ENCODE measurements at regions not wholly inside any gene's neighbourhood (a gene's known extent, or its start where the extent isn't known, plus 50 kb on each side); places are given as distances from the start of the nearest gene placed in this dataset.

- Histone ChIP-seq H3K27ac (ENCODE audit: low read depth in 2 of 2, low read length in 2 of 2) (no peak overlapping the region), H3K27me3 (ENCODE audit: control insufficient read depth, insufficient read depth, low read length) (no peaks in the 10 kb centered on the region), H3K4me1 (ENCODE audit: control insufficient read depth in 2 of 3, insufficient read depth in 2 of 3, low read depth in 1 of 3, low read length in 3 of 3) (no peaks in the 10 kb centered on the region), H3K4me3 (ENCODE audit: low read length in 3 of 3) (no peak overlapping the region), H3K9ac (ENCODE audit: low read length in 3 of 3) (no peak overlapping the region), H3K9me3 (ENCODE audit: control insufficient read depth in 2 of 3, insufficient read depth in 1 of 3, low read length in 3 of 3) (no peaks in the 10 kb centered on the region), H3K36me3 (ENCODE audit: control insufficient read depth in 2 of 3, insufficient read depth in 3 of 3, low read length in 3 of 3) (no peaks in the 10 kb centered on the region)
- DNase-seq (no peak), FAIRE-seq (no peak)
- TF ChIP-seq CTCF (IDR thresholded peaks at IDR 0.05; ENCODE audit: borderline replicate concordance, extremely low read depth, insufficient read depth) = no peak
- intact Hi-C loops (cut with DNase I) = no loop called here
Measured at GRCh38 chr18:34358923-34359322, 134.2 kb upstream of the NOL4 start.

DNA sequence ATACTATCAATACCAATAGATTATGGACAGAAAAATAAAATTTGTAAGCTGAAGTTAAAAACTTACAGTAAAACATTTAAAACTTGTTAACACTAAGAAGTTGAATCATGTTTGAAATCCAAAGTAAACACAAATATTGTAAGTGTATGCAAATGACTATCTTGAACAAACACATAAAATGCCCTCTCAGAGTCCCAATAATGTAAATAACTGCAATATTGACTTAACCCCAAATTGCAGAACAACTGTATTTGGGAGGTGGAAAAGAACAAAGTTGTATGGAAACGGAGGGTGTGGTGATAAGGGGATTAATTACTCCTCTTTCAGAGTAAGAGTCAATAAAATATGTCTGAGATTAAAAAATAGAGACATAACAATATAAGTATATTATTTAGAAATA is 140.0 kb upstream of the NOL4 start:
- no peaks in the 10 kb centered on the region for H3K36me3 ChIP-seq (ENCODE audit: control insufficient read depth in 2 of 3, insufficient read depth in 3 of 3, low read length in 3 of 3)
- no peak for TF ChIP-seq CTCF (IDR thresholded peaks at IDR 0.05; ENCODE audit: borderline replicate concordance, extremely low read depth, insufficient read depth)
- intact Hi-C loops (cut with DNase I) = no loop called here
- H3K9me3 ChIP-seq (ENCODE audit: control insufficient read depth in 2 of 3, insufficient read depth in 1 of 3, low read length in 3 of 3) = no peaks in the 10 kb centered on the region
- H3K27me3 ChIP-seq (ENCODE audit: control insufficient read depth, insufficient read depth, low read length) = no peaks in the 10 kb centered on the region
- DNase-seq (no peak), FAIRE-seq (no peak)
- no peak overlapping the region for H3K9ac ChIP-seq (ENCODE audit: low read length in 3 of 3)
- no peak overlapping the region for H3K4me3 ChIP-seq (ENCODE audit: low read length in 3 of 3)
- H3K27ac ChIP-seq (ENCODE audit: low read depth in 2 of 2, low read length in 2 of 2) = no peak overlapping the region
- no peaks in the 10 kb centered on the region for H3K4me1 ChIP-seq (ENCODE audit: control insufficient read depth in 2 of 3, insufficient read depth in 2 of 3, low read depth in 1 of 3, low read length in 3 of 3)

DNA sequence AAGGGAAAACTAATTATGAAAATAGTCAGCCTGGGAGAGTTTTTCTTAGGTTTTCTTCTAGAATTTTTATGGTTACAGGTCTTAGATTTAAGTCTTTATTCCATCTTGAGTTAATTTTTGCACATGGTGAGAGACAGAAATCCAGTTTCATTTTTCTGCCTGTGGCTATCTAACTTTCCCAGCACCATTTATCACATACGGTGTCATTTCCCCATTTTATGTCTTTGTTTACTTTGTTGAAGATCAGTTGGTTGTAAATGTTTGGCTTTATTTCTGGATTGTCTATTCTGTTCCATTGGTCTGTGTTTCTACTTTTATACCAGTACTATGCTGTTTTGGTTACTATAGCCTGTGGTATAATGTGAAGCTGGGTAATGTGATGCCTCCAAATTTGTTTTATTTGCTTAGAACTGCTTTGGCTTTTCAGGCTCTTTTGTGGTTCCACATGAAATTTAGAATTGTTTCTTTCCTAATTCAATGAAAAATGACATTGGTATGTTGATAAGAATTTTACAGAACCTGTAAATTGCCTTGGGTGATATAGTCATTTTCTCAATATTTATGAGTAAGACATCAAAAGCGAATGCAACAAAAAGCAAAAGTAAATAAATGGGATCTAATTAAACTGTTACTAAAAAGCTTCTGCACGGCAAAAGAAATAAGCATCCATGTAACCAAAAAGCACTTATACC is 146.1 kb upstream of the NOL4 start:
- FAIRE-seq = no peak
- no peak for TF ChIP-seq CTCF (IDR thresholded peaks at IDR 0.05; ENCODE audit: borderline replicate concordance, extremely low read depth, insufficient read depth)

GRCh38 chr18:34380326-34380725 is 155.6 kb upstream of the NOL4 start:
- H3K27ac ChIP-seq (ENCODE audit: low read depth in 2 of 2, low read length in 2 of 2) = no peak overlapping the region
- H3K4me1 ChIP-seq (ENCODE audit: control insufficient read depth in 2 of 3, insufficient read depth in 2 of 3, low read depth in 1 of 3, low read length in 3 of 3) = no peaks in the 10 kb centered on the region
- no peak for TF ChIP-seq CTCF (IDR thresholded peaks at IDR 0.05; ENCODE audit: borderline replicate concordance, extremely low read depth, insufficient read depth)
- no peak overlapping the region for H3K4me3 ChIP-seq (ENCODE audit: low read length in 3 of 3)
- no peaks in the 10 kb centered on the region for H3K9me3 ChIP-seq (ENCODE audit: control insufficient read depth in 2 of 3, insufficient read depth in 1 of 3, low read length in 3 of 3)
- no peak for DNase-seq
- no peaks in the 10 kb centered on the region for H3K36me3 ChIP-seq (ENCODE audit: control insufficient read depth in 2 of 3, insufficient read depth in 3 of 3, low read length in 3 of 3)
- no peaks in the 10 kb centered on the region for H3K27me3 ChIP-seq (ENCODE audit: control insufficient read depth, insufficient read depth, low read length)
- FAIRE-seq = no peak
- H3K9ac ChIP-seq (ENCODE audit: low read length in 3 of 3) = no peak overlapping the region
- intact Hi-C loops (cut with DNase I) = no loop called here

More for the DNA sequence above, 146.1 kb upstream of the NOL4 start:
- Histone ChIP-seq H3K9ac (ENCODE audit: low read length in 3 of 3) (no peak overlapping the region), H3K36me3 (ENCODE audit: control insufficient read depth in 2 of 3, insufficient read depth in 3 of 3, low read length in 3 of 3) (no peaks in the 10 kb centered on the region), H3K4me1 (ENCODE audit: control insufficient read depth in 2 of 3, insufficient read depth in 2 of 3, low read depth in 1 of 3, low read length in 3 of 3) (no peaks in the 10 kb centered on the region), H3K9me3 (ENCODE audit: control insufficient read depth in 2 of 3, insufficient read depth in 1 of 3, low read length in 3 of 3) (no peaks in the 10 kb centered on the region), H3K27ac (ENCODE audit: low read depth in 2 of 2, low read length in 2 of 2) (no peak overlapping the region), H3K4me3 (ENCODE audit: low read length in 3 of 3) (no peak overlapping the region), H3K27me3 (ENCODE audit: control insufficient read depth, insufficient read depth, low read length) (no peaks in the 10 kb centered on the region)
- DNase-seq = no peak
- intact Hi-C loops (cut with DNase I) = no loop called here

Data from kidney (tissue), 13 donors.